H1 (cell line): ENCODE measurements at regions not wholly inside any gene's neighbourhood (a gene's known extent, or its start where the extent isn't known, plus 50 kb on each side); places are given as distances from the start of the nearest gene placed in this dataset.
A peak's percentile ranks its signal among the peaks of the same experiment; 100 is the strongest.

Source experiments
- CTCF ChIA-PET: fragments of 300-600 bp; sonication (Branson Sonifier 250); formaldehyde crosslinking; loops from one replicate; lab custom pipeline; 2021; ENCODE audit not compliant: partially characterized antibody; lab: Charles Lee
- POLR2A ChIA-PET: fragments of 300-600 bp; sonication (Branson Sonifier 250); formaldehyde crosslinking; loops from one replicate; lab custom pipeline; 2021; ENCODE audit warnings: inconsistent platforms; ENCODE audit not compliant: partially characterized antibody; lab: Charles Lee
- DNase-seq, 2 experiments: peaks; one replicate each; pipeline versions ENCODE4 v3.0.0 to v3.0.0-alpha.2; 2010 to 2022; ENCODE audit warnings: low spot score in 2 of 2, low read depth in 1 of 2, mixed read lengths in 1 of 2
- FAIRE-seq: peaks from 2 replicates; lab custom pipeline; 2011; peaks lifted over from hg19 to GRCh38; lab: Jason Lieb, UNC
- H2AFZ ChIP-seq: 2 replicates; pipeline ENCODE4 v1.8.1; 2012; ENCODE audit warnings: low read length, inconsistent platforms
- H2AK5ac ChIP-seq: 2 replicates; pipeline ENCODE4 v1.6.1; 2013; ENCODE audit warnings: low read depth, low read length
- H2BK120ac ChIP-seq: replicated peaks from 2 replicates; pipeline ENCODE3; 2013; ENCODE audit warnings: low read depth, low read length, inconsistent platforms
- H2BK12ac ChIP-seq: 2 replicates; pipeline ENCODE4 v1.6.1; 2013; ENCODE audit warnings: low read depth, low read length
- H2BK15ac ChIP-seq: 2 replicates; pipeline ENCODE4 v1.6.1; 2013; ENCODE audit warnings: low read length
- H2BK20ac ChIP-seq: 2 replicates; pipeline ENCODE4 v1.6.1; 2013; ENCODE audit warnings: low read length
- H2BK5ac ChIP-seq: 2 replicates; pipeline ENCODE4 v1.6.1; 2013; ENCODE audit warnings: low read depth, low read length
- H3K14ac ChIP-seq: 2 replicates; pipeline ENCODE4 v1.6.1; 2013; ENCODE audit warnings: inconsistent platforms; ENCODE audit not compliant: insufficient read length
- H3K18ac ChIP-seq: 2 replicates; pipeline ENCODE4 v1.6.1; 2013; ENCODE audit warnings: low read length; ENCODE audit errors: extremely low read depth
- H3K23ac ChIP-seq: 2 replicates; pipeline ENCODE4 v1.6.1; 2013; ENCODE audit warnings: inconsistent platforms; ENCODE audit not compliant: insufficient read length
- H3K23me2 ChIP-seq: 2 replicates; pipeline ENCODE4 v1.6.1; 2013; ENCODE audit warnings: low read depth, low read length
- H3K27ac ChIP-seq: 2 replicates; pipeline ENCODE4 v1.6.1; 2011; ENCODE audit warnings: low read depth, low read length, inconsistent platforms
- H3K27me3 ChIP-seq, 4 experiments: replicated peaks in 1 of 4; 1 replicate in 1 of 4; 2 replicates in 3 of 4; pipeline versions ENCODE4 v1.6.1 to v1.8.1; 2011 to 2013; ENCODE audit warnings: low read length in 3 of 4, mild to moderate bottlenecking in 3 of 4, inconsistent platforms in 2 of 4, mixed read lengths in 2 of 4, moderate library complexity in 1 of 4; ENCODE audit not compliant: control insufficient read depth in 3 of 4, insufficient read depth in 3 of 4; ENCODE audit errors: extremely low read depth in 1 of 4
- H3K36me3 ChIP-seq, 4 experiments: 2 replicates each; pipeline versions ENCODE4 v1.6.1 to v1.8.1; 2011 to 2013; ENCODE audit warnings: mild to moderate bottlenecking in 4 of 4, low read length in 3 of 4, moderate library complexity in 2 of 4, control low read depth in 1 of 4, inconsistent platforms in 1 of 4; ENCODE audit not compliant: insufficient read depth in 4 of 4, control insufficient read depth in 2 of 4
- H3K4ac ChIP-seq: replicated peaks from 2 replicates; pipeline ENCODE3; 2013; ENCODE audit warnings: low read length, low read depth, mixed read lengths, inconsistent platforms; ENCODE audit not compliant: insufficient read length
- H3K4me1 ChIP-seq, 4 experiments: replicated peaks in 1 of 4; 1 replicate in 1 of 4; 2 replicates in 3 of 4; pipeline versions ENCODE4 v1.6.1 to v1.8.1; 2011 to 2013; ENCODE audit warnings: low read length in 3 of 4, inconsistent platforms in 2 of 4, mixed read lengths in 1 of 4; ENCODE audit not compliant: insufficient read depth in 4 of 4, control insufficient read depth in 3 of 4
- H3K4me2 ChIP-seq, 2 experiments: 2 replicates each; pipeline versions ENCODE4 v1.6.1 to v1.8.1; 2011 to 2013; ENCODE audit warnings: low read depth in 2 of 2, low read length in 2 of 2, control low read depth in 1 of 2, inconsistent platforms in 1 of 2, mild to moderate bottlenecking in 1 of 2; ENCODE audit not compliant: insufficient read depth in 1 of 2
- H3K4me3 ChIP-seq, 4 experiments: fragments of 200-600, 300-600 bp in 1 of 4; sonication (generic), shearing (Covaris generic), sonication (Bioruptor Twin) in 1 of 4; 2 replicates each; pipeline versions ENCODE4 v1.5.1 to v1.8.1; 2011 to 2016; ENCODE audit warnings: low read length in 4 of 4, low read depth in 3 of 4, control low read depth in 2 of 4, inconsistent platforms in 2 of 4, mild to moderate bottlenecking in 2 of 4, mixed read lengths in 1 of 4, moderate library complexity in 1 of 4; ENCODE audit not compliant: insufficient read depth in 2 of 4; ENCODE audit errors: extremely low read depth in 1 of 4
- H3K56ac ChIP-seq: replicated peaks from 2 replicates; pipeline ENCODE3; 2013; ENCODE audit warnings: low read depth, mild to moderate bottlenecking, mixed read lengths, low read length, inconsistent platforms; ENCODE audit not compliant: insufficient read length
- H3K79me1 ChIP-seq: 2 replicates; pipeline ENCODE4 v1.6.1; 2013; ENCODE audit warnings: low read depth, low read length, control low read depth
- H3K79me2 ChIP-seq, 2 experiments: 2 replicates each; pipeline versions ENCODE4 v1.6.1 to v1.8.1; 2012 to 2013; ENCODE audit warnings: low read length in 2 of 2, mild to moderate bottlenecking in 2 of 2, inconsistent platforms in 1 of 2; ENCODE audit not compliant: insufficient read depth in 2 of 2, control insufficient read depth in 1 of 2
- H3K9ac ChIP-seq, 4 experiments: replicated peaks in 1 of 4; 1 replicate in 1 of 4; 2 replicates in 3 of 4; pipeline versions ENCODE4 v1.6.1 to v1.8.1; 2011 to 2013; ENCODE audit warnings: low read depth in 3 of 4, low read length in 3 of 4, control low read depth in 2 of 4, mild to moderate bottlenecking in 2 of 4, moderate library complexity in 2 of 4, inconsistent platforms in 1 of 4; ENCODE audit errors: extremely low read depth in 1 of 4
- H3K9me3 ChIP-seq, 2 experiments: 2 replicates each; pipeline versions ENCODE4 v1.6.1 to v1.8.1; 2012 to 2013; ENCODE audit warnings: mild to moderate bottlenecking in 2 of 2, moderate library complexity in 2 of 2, control low read depth in 1 of 2, inconsistent platforms in 1 of 2, low read depth in 1 of 2, low read length in 1 of 2, mixed read lengths in 1 of 2; ENCODE audit not compliant: insufficient read depth in 2 of 2
- H4K20me1 ChIP-seq, 2 experiments: replicated peaks in 1 of 2; 2 replicates each; pipeline versions ENCODE3 to v1.8.1; 2011 to 2013; ENCODE audit warnings: inconsistent platforms in 2 of 2, low read length in 2 of 2, mild to moderate bottlenecking in 1 of 2; ENCODE audit not compliant: insufficient read depth in 2 of 2, control insufficient read depth in 1 of 2
- H4K5ac ChIP-seq: 2 replicates; pipeline ENCODE4 v1.6.1; 2013; ENCODE audit warnings: low read length, low read depth, mixed read lengths, inconsistent platforms; ENCODE audit not compliant: insufficient read length
- H4K8ac ChIP-seq: 2 replicates; pipeline ENCODE4 v1.8.0; 2013; ENCODE audit warnings: mild to moderate bottlenecking, moderate library complexity, low read length, inconsistent platforms; ENCODE audit not compliant: insufficient read depth; ENCODE audit errors: extremely low read depth
- H4K91ac ChIP-seq: replicated peaks from 2 replicates; pipeline ENCODE3; 2013; ENCODE audit warnings: low read length, mixed read lengths, inconsistent platforms; ENCODE audit not compliant: insufficient read length
- EGR1 ChIP-seq: IDR thresholded peaks from 2 replicates; pipeline ENCODE4 v1.6.1; 2011; ENCODE audit warnings: low read depth, low read length, borderline replicate concordance
- GABPA ChIP-seq: IDR thresholded peaks from 2 replicates; pipeline ENCODE4 v1.6.1; 2011; ENCODE audit warnings: mild to moderate bottlenecking, low read length, moderate library complexity, borderline replicate concordance; ENCODE audit not compliant: insufficient read depth
- JUN ChIP-seq: IDR thresholded peaks from 2 replicates; pipeline ENCODE4 v1.6.1; 2011; ENCODE audit warnings: low read depth, mild to moderate bottlenecking, improper control_type of control experiment, low read length
- SP4 ChIP-seq: IDR thresholded peaks from 2 replicates; pipeline ENCODE4 v1.6.1; 2012; ENCODE audit warnings: low read length, inconsistent platforms
- USF2 ChIP-seq: IDR thresholded peaks from 2 replicates; pipeline ENCODE4 v1.6.1; 2011; ENCODE audit warnings: low read length, improper control_type of control experiment
- WGBS, 2 experiments: shearing (Covaris generic) in 1 of 2; methylation state at CpG; one replicate each; pipeline versions ENCODE4 v1.1.6 to v1.1.7; 2013 to 2015; ENCODE audit warnings: low lambda C conversion rate in 2 of 2, mixed read lengths in 2 of 2, inconsistent platforms in 1 of 2, low coverage in 1 of 2, missing lambda C conversion rate in 1 of 2; ENCODE audit not compliant: insufficient replicate concordance in 2 of 2, insufficient coverage in 1 of 2, insufficient read length in 1 of 2; ENCODE audit errors: extremely low coverage in 1 of 2, missing lambda C conversion rate in 1 of 2; 5-methylcytosine and 5-hydroxymethylcytosine counted together

GRCh38 chr1:9453375-9453774, 85.9 kb upstream of the SLC25A33 start:
- H3K14ac ChIP-seq, result no peak overlapping the region
- no peak overlapping the region for H4K5ac ChIP-seq
- no peak overlapping the region for H3K27ac ChIP-seq
- H3K9me3 ChIP-seq, result no peaks in the 10 kb centered on the region
- H2BK20ac ChIP-seq, result no peak overlapping the region
- H2BK15ac ChIP-seq, result peak overlapping the region; percentile 74; the same call in 1 of the 2 replicates
- H3K56ac ChIP-seq, result no peak overlapping the region
- peaks cover 0 to 3% (median 0%) of the 10 kb centered on the region in 4 experiments; a peak in 1 of 7 replicates for H3K27me3 ChIP-seq
- H4K20me1 ChIP-seq, result peaks cover 0 to 5% of the 10 kb centered on the region in 2 experiments
- no peak overlapping the region for H2AFZ ChIP-seq
- no peak overlapping the region; the same call in 1 of the 2 replicates for H2BK5ac ChIP-seq
- H3K36me3 ChIP-seq, result no peaks in the 10 kb centered on the region
- no peaks in the 10 kb centered on the region for H3K79me1 ChIP-seq
- no peak overlapping the region for H3K4ac ChIP-seq
- H4K8ac ChIP-seq, result no peak overlapping the region
- DNase-seq (no peak), FAIRE-seq (no peak)
- no peak overlapping the region for H3K4me3 ChIP-seq
- CTCF ChIA-PET, result interaction anchor here (1.2 to 5.0 kb wide), 5 partner anchors 12 to 187 kb away, joined by 3 to 98 read pairs (median 5); partner anchors contain the start of gene SPSB1
- POLR2A ChIA-PET, result no interaction called here
- H3K4me2 ChIP-seq, result no peak overlapping the region
- H3K18ac ChIP-seq, result no peak overlapping the region
- H2BK12ac ChIP-seq, result peak overlapping the region; percentile 11; the same call in 1 of the 2 replicates
- H3K23ac ChIP-seq, result no peak overlapping the region
- TF ChIP-seq USF2 (no peak), JUN (no peak), GABPA (no peak), EGR1 (no peak), SP4 (no peak)
- WGBS, 2 experiments, result 89% methylated on average over 13 of the region's 13 CpGs; no CpG with 5 or more reads in 1 of the 2 experiments
- H3K4me1 ChIP-seq, result no peaks in the 10 kb centered on the region; a peak in 2 of 7 replicates
- no peak overlapping the region for H2BK120ac ChIP-seq
- no peak overlapping the region; a peak in 1 of 7 replicates for H3K9ac ChIP-seq
- H2AK5ac ChIP-seq, result no peak overlapping the region
- no peak overlapping the region for H4K91ac ChIP-seq
- no peaks in the 10 kb centered on the region for H3K23me2 ChIP-seq
- no peaks in the 10 kb centered on the region for H3K79me2 ChIP-seq
